ENCODE measurements at regions not wholly inside any gene's neighbourhood (a gene's known extent, or its start where the extent isn't known, plus 50 kb on each side); places are given as distances from the start of the nearest gene placed in this dataset.

DNA sequence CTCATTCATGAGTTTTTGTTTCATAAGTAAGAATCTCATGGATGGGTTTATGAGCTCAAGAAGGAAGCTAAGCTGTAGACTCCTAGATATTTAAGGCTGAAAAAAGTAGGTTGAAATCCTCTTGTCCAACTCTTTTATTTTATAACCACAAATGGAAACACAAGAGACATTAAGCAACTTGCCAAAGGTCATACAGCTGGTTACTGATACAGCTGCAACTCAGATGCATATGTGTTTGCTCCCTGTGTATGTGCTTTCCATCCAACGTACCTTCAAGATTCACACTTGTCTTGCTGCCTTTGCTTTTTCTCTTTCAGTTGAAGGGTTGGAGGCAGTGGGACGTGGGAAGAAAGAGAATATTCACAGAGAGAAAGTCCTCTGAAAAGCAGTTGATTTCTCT is 153.5 kb upstream of the STMND1 start:
- no peak for TF ChIP-seq CTCF (IDR thresholded peaks at IDR 0.05)
- H3K27ac ChIP-seq, result peak overlapping the region; percentile 58; the same call in 1 of the 2 replicates

- H3K27ac ChIP-seq, result peak overlapping the region; percentile 58
- TF ChIP-seq ZFX (IDR thresholded peaks at IDR 0.05; ENCODE audit: borderline replicate concordance) (no peak), CTCF (IDR thresholded peaks at IDR 0.05) (no peak)
Measured at GRCh38 chr6:16947375-16948015, 154.4 kb upstream of the STMND1 start.

DNA sequence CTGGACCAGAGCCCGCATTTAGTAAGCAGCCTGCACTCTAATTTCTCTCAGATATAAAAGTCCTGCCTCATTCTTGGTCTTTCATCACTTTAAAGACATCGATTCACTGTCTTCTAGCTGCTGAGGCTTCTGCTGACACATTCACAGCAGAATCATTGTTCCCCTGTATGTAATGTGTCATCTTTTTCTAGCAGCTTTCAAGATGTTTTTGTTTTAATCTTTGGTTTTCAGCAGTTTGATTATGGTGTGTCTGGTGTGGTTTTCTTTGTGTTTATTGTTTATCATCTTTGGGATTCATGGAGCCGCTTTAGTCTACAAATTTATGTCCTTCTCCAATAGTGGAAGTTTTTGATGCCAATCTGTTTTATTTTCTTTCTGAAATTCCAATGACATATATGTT is 157.3 kb upstream of the STMND1 start:
- H3K27ac ChIP-seq, result no peak overlapping the region

GRCh38 chr6:16939839-16940238 is 162.0 kb upstream of the STMND1 start:
- TF ChIP-seq ZFX (IDR thresholded peaks at IDR 0.05; ENCODE audit: borderline replicate concordance) (no peak), CTCF (IDR thresholded peaks at IDR 0.05) (no peak)
- H3K27ac ChIP-seq, result no peak overlapping the region

More for the DNA sequence above, 157.3 kb upstream of the STMND1 start:
- TF ChIP-seq CTCF (IDR thresholded peaks at IDR 0.05), result no peak
- no peak for TF ChIP-seq ZFX (IDR thresholded peaks at IDR 0.05; ENCODE audit: borderline replicate concordance)

DNA sequence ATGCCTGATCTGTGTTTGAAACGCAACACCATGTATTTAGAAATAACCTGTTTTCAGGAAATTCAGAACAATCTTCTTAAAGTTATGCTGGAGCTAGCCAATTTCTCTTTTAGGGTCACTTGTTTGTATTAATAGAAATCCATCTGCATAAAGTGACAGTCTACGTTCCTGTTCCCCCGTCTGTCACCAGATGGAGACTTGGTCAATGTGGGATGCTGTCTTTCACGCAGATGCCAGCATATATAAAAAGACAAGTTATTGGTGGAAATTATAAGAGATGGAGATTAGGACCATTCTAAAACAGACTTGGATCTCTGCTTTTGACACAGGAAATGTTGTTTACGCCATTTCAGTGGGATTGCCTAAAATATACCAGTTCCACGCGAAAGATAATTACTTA is 162.5 kb upstream of the STMND1 start:
- TF ChIP-seq ZFX (IDR thresholded peaks at IDR 0.05; ENCODE audit: borderline replicate concordance) (no peak), CTCF (IDR thresholded peaks at IDR 0.05) (no peak)
- no peak overlapping the region for H3K27ac ChIP-seq

DNA sequence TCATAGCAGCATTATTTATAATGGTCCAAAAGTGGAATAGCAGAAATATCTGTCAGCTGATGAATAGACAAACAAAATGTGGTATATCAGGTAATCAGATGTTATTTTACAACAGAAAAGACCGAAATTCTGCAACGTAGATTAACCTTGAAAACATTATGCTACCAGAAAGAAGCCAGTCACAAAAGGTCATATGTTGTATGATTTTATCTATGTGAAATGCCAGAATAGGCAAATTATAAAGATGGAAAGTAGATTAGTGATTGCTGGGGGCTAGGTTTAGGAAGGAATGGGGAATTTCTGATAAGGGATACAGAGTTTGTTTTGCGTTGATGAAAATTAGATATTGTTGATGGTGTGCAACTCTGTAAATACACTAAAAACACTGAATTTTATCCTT is 165.0 kb upstream of the STMND1 start:
- H3K27ac ChIP-seq, result no peak overlapping the region
- TF ChIP-seq CTCF (IDR thresholded peaks at IDR 0.05), result no peak
- no peak for TF ChIP-seq ZFX (IDR thresholded peaks at IDR 0.05; ENCODE audit: borderline replicate concordance)

- TF ChIP-seq CTCF (IDR thresholded peaks at IDR 0.05), result no peak
- TF ChIP-seq ZFX (IDR thresholded peaks at IDR 0.05; ENCODE audit: borderline replicate concordance), result no peak
- H3K27ac ChIP-seq, result no peak overlapping the region
Measured at GRCh38 chr6:16933961-16934360, 167.9 kb upstream of the STMND1 start.

All from 22Rv1 (cell line).